GM23338 (cell line): ENCODE measurements at regions not wholly inside any gene's neighbourhood (a gene's known extent, or its start where the extent isn't known, plus 50 kb on each side); places are given as distances from the start of the nearest gene placed in this dataset.

Experiments used
- ATAC-seq: fragments of 200-7000 bp; cut with Tn5 transposase; 3 replicates; pipeline ENCODE4 v1.9.1; 2020
- DNase-seq: peaks from one replicate; pipeline ENCODE4 v3.0.0-alpha.2; 2015; ENCODE audit warnings: low spot score
- H2AFZ ChIP-seq: fragments of 200-600 bp; sonication (generic); 2 replicates; pipeline ENCODE4 v1.8.0; 2016; ENCODE audit warnings: antibody characterized with exemption, mild to moderate bottlenecking, moderate library complexity
- H3F3A ChIP-seq: fragments of 200-600 bp; sonication (generic); replicated peaks from 2 replicates; pipeline ENCODE4 v1.8.0; 2017; ENCODE audit warnings: antibody characterized with exemption, mixed run types, low read depth
- H3K27ac ChIP-seq: fragments of 200-600 bp; sonication (generic); 2 replicates; pipeline ENCODE4 v1.6.1; 2016; ENCODE audit warnings: low read depth
- H3K27me3 ChIP-seq: fragments of 200-600 bp; sonication (generic); 2 replicates; pipeline ENCODE4 v1.8.0; 2016; ENCODE audit warnings: mild to moderate bottlenecking, mixed run types, moderate library complexity; ENCODE audit not compliant: insufficient read depth
- H3K36me3 ChIP-seq: fragments of 200-600 bp; sonication (generic); 2 replicates; pipeline ENCODE4 v1.8.0; 2016; ENCODE audit warnings: mild to moderate bottlenecking; ENCODE audit not compliant: insufficient read depth
- H3K4me1 ChIP-seq: fragments of 200-600 bp; sonication (generic); 2 replicates; pipeline ENCODE4 v1.8.0; 2016; ENCODE audit warnings: mild to moderate bottlenecking, moderate library complexity; ENCODE audit not compliant: insufficient read depth
- H3K4me2 ChIP-seq: fragments of 200-600 bp; sonication (generic); 2 replicates; pipeline ENCODE4 v1.7.1; 2017; ENCODE audit warnings: mixed run types
- H3K4me3 ChIP-seq: fragments of 200-600 bp; sonication (generic); 2 replicates; pipeline ENCODE4 v1.6.1; 2016; ENCODE audit warnings: mixed run types
- H3K79me2 ChIP-seq: fragments of 200-600 bp; sonication (generic); replicated peaks from 2 replicates; pipeline ENCODE4 v1.8.0; 2017; ENCODE audit warnings: mild to moderate bottlenecking; ENCODE audit not compliant: insufficient read depth
- H3K9me2 ChIP-seq: fragments of 200-600 bp; sonication (generic); 2 replicates; pipeline ENCODE4 v1.8.0; 2017; ENCODE audit not compliant: insufficient read depth
- H4K20me1 ChIP-seq: fragments of 200-600 bp; sonication (generic); replicated peaks from 2 replicates; pipeline ENCODE4 v1.8.0; 2017; ENCODE audit warnings: mild to moderate bottlenecking; ENCODE audit not compliant: insufficient read depth
- H3K27ac Mint-ChIP-seq: 2 replicates; pipeline ENCODE4 v1.8.0; 2020; ENCODE audit warnings: inconsistent platforms, mild to moderate bottlenecking, moderate library complexity, mixed read lengths
- H3K27me3 Mint-ChIP-seq: 3 replicates; pipeline ENCODE4 v1.8.0; 2022; ENCODE audit warnings: low read depth, mild to moderate bottlenecking, moderate library complexity, mixed read lengths, inconsistent platforms; ENCODE audit not compliant: insufficient read depth, poor library complexity
- H3K36me3 Mint-ChIP-seq: 3 replicates; pipeline ENCODE4 v1.8.0; 2021; ENCODE audit warnings: low read depth, mild to moderate bottlenecking, inconsistent platforms, moderate library complexity, mixed read lengths
- H3K4me1 Mint-ChIP-seq: 3 replicates; pipeline ENCODE4 v1.8.0; 2020; ENCODE audit warnings: mild to moderate bottlenecking, inconsistent platforms, mixed read lengths
- H3K4me3 Mint-ChIP-seq: 3 replicates; pipeline ENCODE4 v1.8.0; 2021; ENCODE audit warnings: moderate library complexity, mild to moderate bottlenecking, inconsistent platforms, mixed read lengths
- H3K9me3 Mint-ChIP-seq: 3 replicates; pipeline ENCODE4 v1.8.0; 2020; ENCODE audit warnings: moderate library complexity, mild to moderate bottlenecking, inconsistent platforms, mixed read lengths
- CREB1 ChIP-seq: fragments of 250-450 bp; sonication (Bioruptor Pico); IDR thresholded peaks from 2 replicates; pipeline ENCODE4 v1.5.0; 2020; ENCODE audit warnings: low read depth, mild to moderate bottlenecking, moderate library complexity
- EZH2 ChIP-seq: fragments of 200-600 bp; sonication (generic); IDR thresholded peaks from one replicate; pipeline ENCODE4 v1.8.0; 2017; ENCODE audit warnings: antibody characterized with exemption, mild to moderate bottlenecking, low read depth; ENCODE audit not compliant: unreplicated experiment
- EZH2phosphoT487 ChIP-seq: fragments of 200-600 bp; sonication (generic); IDR thresholded peaks from one replicate; pipeline ENCODE4 v1.8.1; 2018; ENCODE audit warnings: antibody characterized with exemption; ENCODE audit not compliant: unreplicated experiment
- JUNB ChIP-seq: IDR thresholded peaks from one replicate; pipeline ENCODE4 v1.6.1; 2016; ENCODE audit warnings: antibody characterized with exemption; ENCODE audit not compliant: unreplicated experiment
- NANOG ChIP-seq: IDR thresholded peaks from 2 replicates; pipeline ENCODE4 v1.6.1; 2016; ENCODE audit warnings: antibody characterized with exemption, borderline replicate concordance
- POLR2AphosphoS5 ChIP-seq: IDR thresholded peaks from 2 replicates; pipeline ENCODE4 v1.6.1; 2016; ENCODE audit warnings: antibody characterized with exemption, low read depth
- STAT1 ChIP-seq: IDR thresholded peaks from one replicate; pipeline ENCODE4 v1.6.1; 2016; ENCODE audit warnings: antibody characterized with exemption; ENCODE audit not compliant: unreplicated experiment
- ZNF114 ChIP-seq: fragments of 250-450 bp; sonication (Bioruptor Pico); IDR thresholded peaks from 2 replicates; pipeline ENCODE4 v1.5.0; 2020; ENCODE audit warnings: mild to moderate bottlenecking, moderate library complexity
- ZNF331 ChIP-seq: fragments of 250-450 bp; sonication (Bioruptor Pico); IDR thresholded peaks from 2 replicates; pipeline ENCODE4 v1.5.0; 2020; ENCODE audit warnings: low read depth, mild to moderate bottlenecking, moderate library complexity
- TF ChIP-seq, protein P1 (sequence below): IDR thresholded peaks from 2 replicates; pipeline ENCODE4 v1.6.1; 2016; ENCODE audit warnings: antibody characterized with exemption
- TF ChIP-seq, protein P2 (sequence below), 2 experiments: fragments of 200-600 bp in 1 of 2; sonication (generic) in 1 of 2; conservative IDR thresholded peaks; 2 replicates each; pipeline versions ENCODE4 v1.5.1 to v1.6.1; 2016 to 2017; ENCODE audit warnings: antibody characterized with exemption in 2 of 2, low read depth in 2 of 2, mild to moderate bottlenecking in 2 of 2, moderate library complexity in 1 of 2
- TF ChIP-seq, protein P3 (sequence below): IDR thresholded peaks from one replicate; pipeline ENCODE4 v1.6.1; 2018; ENCODE audit warnings: antibody characterized with exemption; ENCODE audit not compliant: unreplicated experiment
- TF ChIP-seq, protein P4 (sequence below): fragments of 250-450 bp; sonication (Bioruptor Pico); IDR thresholded peaks from 2 replicates; pipeline ENCODE4 v1.5.0; 2020; ENCODE audit warnings: mild to moderate bottlenecking, moderate library complexity

- no peak for DNase-seq
- H3K4me2 ChIP-seq = no peak overlapping the region
- H3K4me3 ChIP-seq = no peak overlapping the region
- no peak overlapping the region for H2AFZ ChIP-seq
- H3K27me3 ChIP-seq = no peaks in the 10 kb centered on the region
- Mint-ChIP-seq H3K27me3 (no peaks in the 10 kb centered on the region), H3K4me3 (no peak overlapping the region), H3K4me1 (peaks cover 14% of the 10 kb centered on the region), H3K36me3 (peaks cover 15% of the 10 kb centered on the region; the same call in 2 of the 3 replicates), H3K27ac (no peak overlapping the region), H3K9me3 (peaks cover 23% of the 10 kb centered on the region)
- no peaks in the 10 kb centered on the region for H3K4me1 ChIP-seq
- H3K79me2 ChIP-seq = no peaks in the 10 kb centered on the region
- H3K9me2 ChIP-seq = 0 out of 2 replicates have a peak, but pooled peaks cover 3% of the 10 kb centered on the region
- no peak for ATAC-seq
- H3K36me3 ChIP-seq = no peaks in the 10 kb centered on the region
- H4K20me1 ChIP-seq = no peaks in the 10 kb centered on the region
- no peaks in the 10 kb centered on the region for H3F3A ChIP-seq
- H3K27ac ChIP-seq = no peak overlapping the region
- TF ChIP-seq EZH2phosphoT487 (no peak), EZH2 (no peak), POLR2AphosphoS5 (no peak), ZNF331 (CRISPR knock-in tag) (no peak), NANOG (no peak), CREB1 (CRISPR knock-in tag) (no peak), JUNB (no peak), STAT1 (no peak), ZNF114 (no peak)
- TF ChIP-seq, protein P1, sequence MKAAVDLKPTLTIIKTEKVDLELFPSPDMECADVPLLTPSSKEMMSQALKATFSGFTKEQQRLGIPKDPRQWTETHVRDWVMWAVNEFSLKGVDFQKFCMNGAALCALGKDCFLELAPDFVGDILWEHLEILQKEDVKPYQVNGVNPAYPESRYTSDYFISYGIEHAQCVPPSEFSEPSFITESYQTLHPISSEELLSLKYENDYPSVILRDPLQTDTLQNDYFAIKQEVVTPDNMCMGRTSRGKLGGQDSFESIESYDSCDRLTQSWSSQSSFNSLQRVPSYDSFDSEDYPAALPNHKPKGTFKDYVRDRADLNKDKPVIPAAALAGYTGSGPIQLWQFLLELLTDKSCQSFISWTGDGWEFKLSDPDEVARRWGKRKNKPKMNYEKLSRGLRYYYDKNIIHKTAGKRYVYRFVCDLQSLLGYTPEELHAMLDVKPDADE = no peak
- TF ChIP-seq, protein P2, sequence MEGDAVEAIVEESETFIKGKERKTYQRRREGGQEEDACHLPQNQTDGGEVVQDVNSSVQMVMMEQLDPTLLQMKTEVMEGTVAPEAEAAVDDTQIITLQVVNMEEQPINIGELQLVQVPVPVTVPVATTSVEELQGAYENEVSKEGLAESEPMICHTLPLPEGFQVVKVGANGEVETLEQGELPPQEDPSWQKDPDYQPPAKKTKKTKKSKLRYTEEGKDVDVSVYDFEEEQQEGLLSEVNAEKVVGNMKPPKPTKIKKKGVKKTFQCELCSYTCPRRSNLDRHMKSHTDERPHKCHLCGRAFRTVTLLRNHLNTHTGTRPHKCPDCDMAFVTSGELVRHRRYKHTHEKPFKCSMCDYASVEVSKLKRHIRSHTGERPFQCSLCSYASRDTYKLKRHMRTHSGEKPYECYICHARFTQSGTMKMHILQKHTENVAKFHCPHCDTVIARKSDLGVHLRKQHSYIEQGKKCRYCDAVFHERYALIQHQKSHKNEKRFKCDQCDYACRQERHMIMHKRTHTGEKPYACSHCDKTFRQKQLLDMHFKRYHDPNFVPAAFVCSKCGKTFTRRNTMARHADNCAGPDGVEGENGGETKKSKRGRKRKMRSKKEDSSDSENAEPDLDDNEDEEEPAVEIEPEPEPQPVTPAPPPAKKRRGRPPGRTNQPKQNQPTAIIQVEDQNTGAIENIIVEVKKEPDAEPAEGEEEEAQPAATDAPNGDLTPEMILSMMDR (conservative IDR thresholded peaks at IDR 0.05; ENCODE audit: low read depth in 2 of 2) = no peak
- TF ChIP-seq, protein P3, sequence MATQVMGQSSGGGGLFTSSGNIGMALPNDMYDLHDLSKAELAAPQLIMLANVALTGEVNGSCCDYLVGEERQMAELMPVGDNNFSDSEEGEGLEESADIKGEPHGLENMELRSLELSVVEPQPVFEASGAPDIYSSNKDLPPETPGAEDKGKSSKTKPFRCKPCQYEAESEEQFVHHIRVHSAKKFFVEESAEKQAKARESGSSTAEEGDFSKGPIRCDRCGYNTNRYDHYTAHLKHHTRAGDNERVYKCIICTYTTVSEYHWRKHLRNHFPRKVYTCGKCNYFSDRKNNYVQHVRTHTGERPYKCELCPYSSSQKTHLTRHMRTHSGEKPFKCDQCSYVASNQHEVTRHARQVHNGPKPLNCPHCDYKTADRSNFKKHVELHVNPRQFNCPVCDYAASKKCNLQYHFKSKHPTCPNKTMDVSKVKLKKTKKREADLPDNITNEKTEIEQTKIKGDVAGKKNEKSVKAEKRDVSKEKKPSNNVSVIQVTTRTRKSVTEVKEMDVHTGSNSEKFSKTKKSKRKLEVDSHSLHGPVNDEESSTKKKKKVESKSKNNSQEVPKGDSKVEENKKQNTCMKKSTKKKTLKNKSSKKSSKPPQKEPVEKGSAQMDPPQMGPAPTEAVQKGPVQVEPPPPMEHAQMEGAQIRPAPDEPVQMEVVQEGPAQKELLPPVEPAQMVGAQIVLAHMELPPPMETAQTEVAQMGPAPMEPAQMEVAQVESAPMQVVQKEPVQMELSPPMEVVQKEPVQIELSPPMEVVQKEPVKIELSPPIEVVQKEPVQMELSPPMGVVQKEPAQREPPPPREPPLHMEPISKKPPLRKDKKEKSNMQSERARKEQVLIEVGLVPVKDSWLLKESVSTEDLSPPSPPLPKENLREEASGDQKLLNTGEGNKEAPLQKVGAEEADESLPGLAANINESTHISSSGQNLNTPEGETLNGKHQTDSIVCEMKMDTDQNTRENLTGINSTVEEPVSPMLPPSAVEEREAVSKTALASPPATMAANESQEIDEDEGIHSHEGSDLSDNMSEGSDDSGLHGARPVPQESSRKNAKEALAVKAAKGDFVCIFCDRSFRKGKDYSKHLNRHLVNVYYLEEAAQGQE = no peak
- TF ChIP-seq, protein P4, sequence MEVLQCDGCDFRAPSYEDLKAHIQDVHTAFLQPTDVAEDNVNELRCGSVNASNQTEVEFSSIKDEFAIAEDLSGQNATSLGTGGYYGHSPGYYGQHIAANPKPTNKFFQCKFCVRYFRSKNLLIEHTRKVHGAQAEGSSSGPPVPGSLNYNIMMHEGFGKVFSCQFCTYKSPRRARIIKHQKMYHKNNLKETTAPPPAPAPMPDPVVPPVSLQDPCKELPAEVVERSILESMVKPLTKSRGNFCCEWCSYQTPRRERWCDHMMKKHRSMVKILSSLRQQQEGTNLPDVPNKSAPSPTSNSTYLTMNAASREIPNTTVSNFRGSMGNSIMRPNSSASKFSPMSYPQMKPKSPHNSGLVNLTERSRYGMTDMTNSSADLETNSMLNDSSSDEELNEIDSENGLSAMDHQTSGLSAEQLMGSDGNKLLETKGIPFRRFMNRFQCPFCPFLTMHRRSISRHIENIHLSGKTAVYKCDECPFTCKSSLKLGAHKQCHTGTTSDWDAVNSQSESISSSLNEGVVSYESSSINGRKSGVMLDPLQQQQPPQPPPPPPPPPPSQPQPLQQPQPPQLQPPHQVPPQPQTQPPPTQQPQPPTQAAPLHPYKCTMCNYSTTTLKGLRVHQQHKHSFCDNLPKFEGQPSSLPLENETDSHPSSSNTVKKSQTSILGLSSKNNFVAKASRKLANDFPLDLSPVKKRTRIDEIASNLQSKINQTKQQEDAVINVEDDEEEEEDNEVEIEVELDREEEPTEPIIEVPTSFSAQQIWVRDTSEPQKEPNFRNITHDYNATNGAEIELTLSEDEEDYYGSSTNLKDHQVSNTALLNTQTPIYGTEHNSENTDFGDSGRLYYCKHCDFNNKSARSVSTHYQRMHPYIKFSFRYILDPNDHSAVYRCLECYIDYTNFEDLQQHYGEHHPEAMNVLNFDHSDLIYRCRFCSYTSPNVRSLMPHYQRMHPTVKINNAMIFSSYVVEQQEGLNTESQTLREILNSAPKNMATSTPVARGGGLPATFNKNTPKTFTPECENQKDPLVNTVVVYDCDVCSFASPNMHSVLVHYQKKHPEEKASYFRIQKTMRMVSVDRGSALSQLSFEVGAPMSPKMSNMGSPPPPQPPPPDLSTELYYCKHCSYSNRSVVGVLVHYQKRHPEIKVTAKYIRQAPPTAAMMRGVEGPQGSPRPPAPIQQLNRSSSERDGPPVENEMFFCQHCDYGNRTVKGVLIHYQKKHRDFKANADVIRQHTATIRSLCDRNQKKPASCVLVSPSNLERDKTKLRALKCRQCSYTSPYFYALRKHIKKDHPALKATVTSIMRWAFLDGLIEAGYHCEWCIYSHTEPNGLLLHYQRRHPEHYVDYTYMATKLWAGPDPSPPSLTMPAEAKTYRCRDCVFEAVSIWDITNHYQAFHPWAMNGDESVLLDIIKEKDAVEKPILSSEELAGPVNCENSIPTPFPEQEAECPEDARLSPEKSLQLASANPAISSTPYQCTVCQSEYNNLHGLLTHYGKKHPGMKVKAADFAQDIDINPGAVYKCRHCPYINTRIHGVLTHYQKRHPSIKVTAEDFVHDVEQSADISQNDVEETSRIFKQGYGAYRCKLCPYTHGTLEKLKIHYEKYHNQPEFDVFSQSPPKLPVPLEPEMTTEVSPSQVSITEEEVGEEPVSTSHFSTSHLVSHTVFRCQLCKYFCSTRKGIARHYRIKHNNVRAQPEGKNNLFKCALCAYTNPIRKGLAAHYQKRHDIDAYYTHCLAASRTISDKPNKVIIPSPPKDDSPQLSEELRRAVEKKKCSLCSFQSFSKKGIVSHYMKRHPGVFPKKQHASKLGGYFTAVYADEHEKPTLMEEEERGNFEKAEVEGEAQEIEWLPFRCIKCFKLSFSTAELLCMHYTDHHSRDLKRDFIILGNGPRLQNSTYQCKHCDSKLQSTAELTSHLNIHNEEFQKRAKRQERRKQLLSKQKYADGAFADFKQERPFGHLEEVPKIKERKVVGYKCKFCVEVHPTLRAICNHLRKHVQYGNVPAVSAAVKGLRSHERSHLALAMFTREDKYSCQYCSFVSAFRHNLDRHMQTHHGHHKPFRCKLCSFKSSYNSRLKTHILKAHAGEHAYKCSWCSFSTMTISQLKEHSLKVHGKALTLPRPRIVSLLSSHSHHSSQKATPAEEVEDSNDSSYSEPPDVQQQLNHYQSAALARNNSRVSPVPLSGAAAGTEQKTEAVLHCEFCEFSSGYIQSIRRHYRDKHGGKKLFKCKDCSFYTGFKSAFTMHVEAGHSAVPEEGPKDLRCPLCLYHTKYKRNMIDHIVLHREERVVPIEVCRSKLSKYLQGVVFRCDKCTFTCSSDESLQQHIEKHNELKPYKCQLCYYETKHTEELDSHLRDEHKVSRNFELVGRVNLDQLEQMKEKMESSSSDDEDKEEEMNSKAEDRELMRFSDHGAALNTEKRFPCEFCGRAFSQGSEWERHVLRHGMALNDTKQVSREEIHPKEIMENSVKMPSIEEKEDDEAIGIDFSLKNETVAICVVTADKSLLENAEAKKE (CRISPR knock-in tag) = no peak
These were observed 190.0 kb upstream of the GRAMD2B start for GRCh38 chr5:126233256-126233655.
